K562 (cell line): ENCODE measurements at regions not wholly inside any gene's neighbourhood (a gene's known extent, or its start where the extent isn't known, plus 50 kb on each side); places are given as distances from the start of the nearest gene placed in this dataset.

ENCODE experiments used
- ATAC-seq: fragments of 200-7000 bp; cut with Tn5 transposase; 3 replicates; pipeline ENCODE4 v1.9.1; 2020; ENCODE audit warnings: moderate library complexity
- BruUV-seq: library from RNA; stranded (reverse); fragments of 400-500 nt; replicated peaks from 2 replicates; lab custom pipeline; 2021; lab: Mats Ljungman, UMichigan
- CTCF ChIA-PET: fragments of 300-600 bp; formaldehyde crosslinking; extraction: SDS; loops from one replicate; lab custom pipeline; 2021; ENCODE audit warnings: low intra/inter-chr PET ratio; lab: Yijun Ruan, JAX
- POLR2A ChIA-PET: fragments of 300-600, 350-650 bp; sonication (Branson Sonifier 250); formaldehyde crosslinking; extraction: SDS; loops from one replicate; lab custom pipeline; 2021; ENCODE audit warnings: antibody characterized with exemption, inconsistent platforms; lab: Yijun Ruan, JAX
- DNase-seq, 4 experiments: peaks; one replicate each; pipeline versions ENCODE4 v3.0.0 to v3.0.0-alpha.2; 2011 to 2018; ENCODE audit warnings: low spot score in 3 of 4, mixed read lengths in 3 of 4; ENCODE audit errors: extremely low read depth in 1 of 4
- FAIRE-seq: peaks from 2 replicates; lab custom pipeline; 2011; peaks lifted over from hg19 to GRCh38; lab: Jason Lieb, UNC
- H2AFZ ChIP-seq: 2 replicates; pipeline ENCODE4 v1.6.0; 2011; ENCODE audit warnings: low read depth, low read length, control low read depth, inconsistent platforms
- H3K27ac ChIP-seq: fragments of 200-600 bp; 3 replicates; pipeline ENCODE4 v1.8.0; 2011; ENCODE audit warnings: low read depth, mild to moderate bottlenecking, control low read depth, inconsistent platforms, low read length, moderate library complexity, mixed read lengths; ENCODE audit errors: extremely low read depth
- H3K27me3 ChIP-seq, 2 experiments: fragments of 300-600 bp in 1 of 2; 2 replicates in 1 of 2; 3 replicates in 1 of 2; pipeline versions ENCODE4 v1.6.0 to v1.8.0; 2011; ENCODE audit warnings: inconsistent platforms in 2 of 2, low read length in 2 of 2, mild to moderate bottlenecking in 1 of 2, mixed read lengths in 1 of 2, moderate library complexity in 1 of 2; ENCODE audit not compliant: control insufficient read depth in 2 of 2, insufficient read depth in 2 of 2
- H3K36me3 ChIP-seq: fragments of 300-600 bp; 3 replicates; pipeline ENCODE4 v1.8.0; 2011; ENCODE audit warnings: mild to moderate bottlenecking, low read length, inconsistent platforms; ENCODE audit not compliant: control insufficient read depth, insufficient read depth
- H3K4me1 ChIP-seq, 2 experiments: fragments of 200-600 bp in 1 of 2; replicated peaks in 1 of 2; 2 replicates in 1 of 2; 3 replicates in 1 of 2; pipeline versions ENCODE4 v1.5.1 to v1.8.0; 2011; ENCODE audit warnings: inconsistent platforms in 2 of 2, low read length in 2 of 2, mild to moderate bottlenecking in 1 of 2, mixed read lengths in 1 of 2, moderate library complexity in 1 of 2; ENCODE audit not compliant: control insufficient read depth in 2 of 2, insufficient read depth in 2 of 2
- H3K4me2 ChIP-seq: 2 replicates; pipeline ENCODE4 v1.6.1; 2011; ENCODE audit warnings: low read length, control low read depth, inconsistent platforms, mixed read lengths; ENCODE audit not compliant: insufficient read depth
- H3K4me3 ChIP-seq: fragments of 200-600 bp; sonication (generic), shearing (Covaris generic); 2 replicates; pipeline ENCODE4 v1.5.1; 2016; ENCODE audit warnings: control low read depth, inconsistent platforms
- H3K79me2 ChIP-seq: fragments of 200-600 bp; 3 replicates; pipeline ENCODE4 v1.8.0; 2011; ENCODE audit warnings: low read length, inconsistent platforms; ENCODE audit not compliant: control insufficient read depth, insufficient read depth
- H3K9ac ChIP-seq, 2 experiments: 2 replicates each; pipeline versions ENCODE4 v1.6.0 to v1.6.1; 2011; ENCODE audit warnings: low read depth in 2 of 2, low read length in 2 of 2, control low read depth in 1 of 2, inconsistent platforms in 1 of 2, mild to moderate bottlenecking in 1 of 2, mixed read lengths in 1 of 2; ENCODE audit not compliant: insufficient read depth in 1 of 2
- H3K9me1 ChIP-seq: one replicate; pipeline ENCODE4 v1.6.0; 2011; ENCODE audit warnings: inconsistent platforms, mild to moderate bottlenecking, low read length, moderate library complexity; ENCODE audit not compliant: control insufficient read depth, insufficient read depth
- H3K9me3 ChIP-seq: replicated peaks from 2 replicates; pipeline ENCODE4 v1.5.1; 2011; ENCODE audit warnings: low read depth, low read length, inconsistent platforms; ENCODE audit not compliant: control insufficient read depth, insufficient read depth
- H4K20me1 ChIP-seq: replicated peaks from 2 replicates; pipeline ENCODE4 v1.6.1; 2011; ENCODE audit warnings: low read length, inconsistent platforms, mixed read lengths; ENCODE audit not compliant: control insufficient read depth, insufficient read depth
- ATF7 ChIP-seq: fragments of 450-650 bp; IDR thresholded peaks from 2 replicates; pipeline ENCODE4 v1.7.1; 2014; ENCODE audit warnings: mild to moderate bottlenecking, moderate library complexity
- KAT7 ChIP-seq: sonication (generic); formaldehyde crosslinking; IDR thresholded peaks from 2 replicates; pipeline ENCODE4 v1.8.0; 2022; ENCODE audit warnings: missing genetic modification reagents, mild to moderate bottlenecking, borderline replicate concordance
- KAT8 ChIP-seq: fragments of 450-650 bp; IDR thresholded peaks from 2 replicates; pipeline ENCODE4 v1.6.1; 2016; ENCODE audit warnings: low read depth, mild to moderate bottlenecking
- NCOA4 ChIP-seq: fragments of 450-650 bp; IDR thresholded peaks from 2 replicates; pipeline ENCODE4 v1.6.1; 2018; ENCODE audit warnings: mild to moderate bottlenecking; ENCODE audit not compliant: partially characterized antibody
- SP1 ChIP-seq: sonication (generic); formaldehyde crosslinking; IDR thresholded peaks from 2 replicates; pipeline ENCODE4 v1.8.1; 2022; ENCODE audit warnings: mild to moderate bottlenecking, missing genetic modification reagents
- STAT5A ChIP-seq: IDR thresholded peaks from 2 replicates; pipeline ENCODE4 v1.6.1; 2012; ENCODE audit warnings: low read length, inconsistent platforms, borderline replicate concordance
- ZNF197 ChIP-seq: fragments of 200-800 bp; sonication (Bioruptor generic); IDR thresholded peaks from 2 replicates; pipeline ENCODE4 v1.6.1; 2016; ENCODE audit warnings: low read depth, missing genetic modification characterization, missing compliant biosample characterization
- ZNF445 ChIP-seq: fragments of 250-450 bp; sonication (Bioruptor Pico); IDR thresholded peaks from 2 replicates; pipeline ENCODE4 v1.4.0; 2020; ENCODE audit warnings: low read depth, mild to moderate bottlenecking, moderate library complexity
- ZZZ3 ChIP-seq: fragments of 450-650 bp; IDR thresholded peaks from 2 replicates; pipeline ENCODE4 v1.6.1; 2016; ENCODE audit warnings: antibody characterized with exemption, mild to moderate bottlenecking, moderate library complexity
- WGBS: fragments of 100-300 bp; shearing (Covaris generic); methylation state at CpG from one replicate; pipeline ENCODE4 v1.1.6; 2016; ENCODE audit warnings: low coverage, mixed read lengths; ENCODE audit not compliant: insufficient coverage; ENCODE audit errors: missing lambda C conversion rate; 5-methylcytosine and 5-hydroxymethylcytosine counted together
- in situ Hi-C: fragments of 300-500 bp; cut with MboI; formaldehyde crosslinking; loops from 4 replicates; pipeline ENCODE4 v1.15.0; 2018; ENCODE audit warnings: inconsistent platforms, mixed read lengths
- intact Hi-C: fragments of 100-400 bp; cut with micrococcal nuclease; formaldehyde crosslinking; loops from 2 replicates; pipeline ENCODE4 v1.14.2; 2022
- TF ChIP-seq, protein P1 (sequence below): sonication (generic); formaldehyde crosslinking; IDR thresholded peaks from 2 replicates; pipeline ENCODE4 v1.4.0; 2020; ENCODE audit warnings: mild to moderate bottlenecking, missing genetic modification reagents
- TF ChIP-seq, protein P2 (sequence below): fragments of 450-650 bp; IDR thresholded peaks from 2 replicates; pipeline ENCODE4 v1.6.1; 2016; ENCODE audit warnings: missing biosample characterization, missing genetic modification characterization
- TF ChIP-seq, protein P3 (sequence below): fragments of 450-650 bp; IDR thresholded peaks from 2 replicates; pipeline ENCODE4 v1.6.1; 2017; ENCODE audit warnings: antibody characterized with exemption, mild to moderate bottlenecking

DNA sequence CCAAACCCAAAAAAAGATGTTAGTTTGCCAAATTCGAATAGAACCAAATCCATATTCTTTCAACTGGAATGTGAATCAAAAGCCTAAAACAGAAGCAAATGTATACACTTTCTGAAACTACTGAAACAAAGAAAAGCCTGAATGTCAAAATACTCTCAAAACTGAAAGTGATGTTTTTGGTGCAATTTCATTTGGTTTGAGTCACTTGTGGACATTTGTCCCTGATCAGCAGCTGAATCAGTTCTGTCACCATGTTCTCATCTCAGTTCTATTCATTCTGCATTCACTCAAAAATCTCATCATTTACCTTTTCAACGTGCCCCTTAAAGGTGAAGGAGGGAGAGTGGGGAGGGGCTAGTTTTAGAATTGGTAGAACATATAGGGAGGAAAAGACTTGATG lies 266.8 kb downstream of the ABHD5 start:
- no peaks in the 10 kb centered on the region for H3K79me2 ChIP-seq
- no peak overlapping the region for H2AFZ ChIP-seq
- no peak overlapping the region for H3K4me2 ChIP-seq
- intact Hi-C loops (no loop called here), in situ Hi-C loops (no loop called here)
- no peaks in the 10 kb centered on the region for H3K4me1 ChIP-seq
- no TSS peak for BruUV-seq
- H3K36me3 ChIP-seq, result no peaks in the 10 kb centered on the region
- no peak overlapping the region for H3K27ac ChIP-seq
- H3K4me3 ChIP-seq, result no peak overlapping the region
- DNase-seq (no peak), FAIRE-seq (no peak), ATAC-seq (no peak)
- TF ChIP-seq, protein P1, sequence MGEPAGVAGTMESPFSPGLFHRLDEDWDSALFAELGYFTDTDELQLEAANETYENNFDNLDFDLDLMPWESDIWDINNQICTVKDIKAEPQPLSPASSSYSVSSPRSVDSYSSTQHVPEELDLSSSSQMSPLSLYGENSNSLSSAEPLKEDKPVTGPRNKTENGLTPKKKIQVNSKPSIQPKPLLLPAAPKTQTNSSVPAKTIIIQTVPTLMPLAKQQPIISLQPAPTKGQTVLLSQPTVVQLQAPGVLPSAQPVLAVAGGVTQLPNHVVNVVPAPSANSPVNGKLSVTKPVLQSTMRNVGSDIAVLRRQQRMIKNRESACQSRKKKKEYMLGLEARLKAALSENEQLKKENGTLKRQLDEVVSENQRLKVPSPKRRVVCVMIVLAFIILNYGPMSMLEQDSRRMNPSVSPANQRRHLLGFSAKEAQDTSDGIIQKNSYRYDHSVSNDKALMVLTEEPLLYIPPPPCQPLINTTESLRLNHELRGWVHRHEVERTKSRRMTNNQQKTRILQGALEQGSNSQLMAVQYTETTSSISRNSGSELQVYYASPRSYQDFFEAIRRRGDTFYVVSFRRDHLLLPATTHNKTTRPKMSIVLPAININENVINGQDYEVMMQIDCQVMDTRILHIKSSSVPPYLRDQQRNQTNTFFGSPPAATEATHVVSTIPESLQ (CRISPR knock-in tag), result no peak
- no peak for TF ChIP-seq STAT5A
- TF ChIP-seq ZNF445 (CRISPR knock-in tag), result no peak
- no peak for TF ChIP-seq SP1 (CRISPR knock-in tag)
- TF ChIP-seq, protein P2, sequence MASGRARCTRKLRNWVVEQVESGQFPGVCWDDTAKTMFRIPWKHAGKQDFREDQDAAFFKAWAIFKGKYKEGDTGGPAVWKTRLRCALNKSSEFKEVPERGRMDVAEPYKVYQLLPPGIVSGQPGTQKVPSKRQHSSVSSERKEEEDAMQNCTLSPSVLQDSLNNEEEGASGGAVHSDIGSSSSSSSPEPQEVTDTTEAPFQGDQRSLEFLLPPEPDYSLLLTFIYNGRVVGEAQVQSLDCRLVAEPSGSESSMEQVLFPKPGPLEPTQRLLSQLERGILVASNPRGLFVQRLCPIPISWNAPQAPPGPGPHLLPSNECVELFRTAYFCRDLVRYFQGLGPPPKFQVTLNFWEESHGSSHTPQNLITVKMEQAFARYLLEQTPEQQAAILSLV, result no peak
- TF ChIP-seq ZZZ3, result no peak
- no peak for TF ChIP-seq NCOA4
- TF ChIP-seq KAT7 (CRISPR knock-in tag), result no peak
- TF ChIP-seq, protein P3, sequence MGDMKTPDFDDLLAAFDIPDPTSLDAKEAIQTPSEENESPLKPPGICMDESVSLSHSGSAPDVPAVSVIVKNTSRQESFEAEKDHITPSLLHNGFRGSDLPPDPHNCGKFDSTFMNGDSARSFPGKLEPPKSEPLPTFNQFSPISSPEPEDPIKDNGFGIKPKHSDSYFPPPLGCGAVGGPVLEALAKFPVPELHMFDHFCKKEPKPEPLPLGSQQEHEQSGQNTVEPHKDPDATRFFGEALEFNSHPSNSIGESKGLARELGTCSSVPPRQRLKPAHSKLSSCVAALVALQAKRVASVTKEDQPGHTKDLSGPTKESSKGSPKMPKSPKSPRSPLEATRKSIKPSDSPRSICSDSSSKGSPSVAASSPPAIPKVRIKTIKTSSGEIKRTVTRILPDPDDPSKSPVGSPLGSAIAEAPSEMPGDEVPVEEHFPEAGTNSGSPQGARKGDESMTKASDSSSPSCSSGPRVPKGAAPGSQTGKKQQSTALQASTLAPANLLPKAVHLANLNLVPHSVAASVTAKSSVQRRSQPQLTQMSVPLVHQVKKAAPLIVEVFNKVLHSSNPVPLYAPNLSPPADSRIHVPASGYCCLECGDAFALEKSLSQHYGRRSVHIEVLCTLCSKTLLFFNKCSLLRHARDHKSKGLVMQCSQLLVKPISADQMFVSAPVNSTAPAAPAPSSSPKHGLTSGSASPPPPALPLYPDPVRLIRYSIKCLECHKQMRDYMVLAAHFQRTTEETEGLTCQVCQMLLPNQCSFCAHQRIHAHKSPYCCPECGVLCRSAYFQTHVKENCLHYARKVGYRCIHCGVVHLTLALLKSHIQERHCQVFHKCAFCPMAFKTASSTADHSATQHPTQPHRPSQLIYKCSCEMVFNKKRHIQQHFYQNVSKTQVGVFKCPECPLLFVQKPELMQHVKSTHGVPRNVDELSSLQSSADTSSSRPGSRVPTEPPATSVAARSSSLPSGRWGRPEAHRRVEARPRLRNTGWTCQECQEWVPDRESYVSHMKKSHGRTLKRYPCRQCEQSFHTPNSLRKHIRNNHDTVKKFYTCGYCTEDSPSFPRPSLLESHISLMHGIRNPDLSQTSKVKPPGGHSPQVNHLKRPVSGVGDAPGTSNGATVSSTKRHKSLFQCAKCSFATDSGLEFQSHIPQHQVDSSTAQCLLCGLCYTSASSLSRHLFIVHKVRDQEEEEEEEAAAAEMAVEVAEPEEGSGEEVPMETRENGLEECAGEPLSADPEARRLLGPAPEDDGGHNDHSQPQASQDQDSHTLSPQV, result no peak
- TF ChIP-seq ATF7, result no peak
- TF ChIP-seq ZNF197 (CRISPR knock-in tag), result no peak
- no peak for TF ChIP-seq KAT8
- no peaks in the 10 kb centered on the region for H3K9me3 ChIP-seq
- no peaks in the 10 kb centered on the region; the same call in 1 of the 2 replicates for H4K20me1 ChIP-seq
- peaks cover 35% of the 10 kb centered on the region in 2 experiments for H3K27me3 ChIP-seq
- no peak overlapping the region for H3K9ac ChIP-seq
- POLR2A ChIA-PET, result interaction anchor here (0.7 kb wide), 1 partner anchor 23 kb away, joined by 3 read pairs; no protein-coding TSS in a partner anchor
- WGBS, result 0% methylated on average over 2 of the region's 2 CpGs
- H3K9me1 ChIP-seq, result no peaks in the 10 kb centered on the region
- CTCF ChIA-PET, result no interaction called here
